ENCODE measurements at regions not wholly inside any gene's neighbourhood (a gene's known extent, or its start where the extent isn't known, plus 50 kb on each side); places are given as distances from the start of the nearest gene placed in this dataset.

DNA sequence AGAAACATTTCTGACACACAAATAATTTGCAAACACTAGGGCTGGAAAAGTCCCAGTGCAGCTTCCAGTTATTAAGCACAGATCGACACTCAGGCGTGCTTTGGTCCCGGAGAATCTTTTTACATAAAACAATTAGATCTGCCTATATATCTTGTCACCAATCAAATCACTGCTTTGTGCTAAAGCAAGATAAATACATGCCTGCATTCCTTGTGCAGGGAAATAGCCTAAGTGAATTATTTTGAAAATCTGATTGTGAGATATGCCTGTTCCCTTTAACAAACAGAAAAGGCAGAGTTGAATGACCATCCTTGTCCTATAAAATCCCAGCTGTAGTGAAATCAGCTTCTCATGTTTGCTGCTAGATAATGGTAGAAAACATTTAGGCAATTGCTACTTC is 604.4 kb downstream of the CCDC171 start:
- TF ChIP-seq POLR2A (IDR thresholded peaks at IDR 0.05): no peak
- TF ChIP-seq, protein P1, sequence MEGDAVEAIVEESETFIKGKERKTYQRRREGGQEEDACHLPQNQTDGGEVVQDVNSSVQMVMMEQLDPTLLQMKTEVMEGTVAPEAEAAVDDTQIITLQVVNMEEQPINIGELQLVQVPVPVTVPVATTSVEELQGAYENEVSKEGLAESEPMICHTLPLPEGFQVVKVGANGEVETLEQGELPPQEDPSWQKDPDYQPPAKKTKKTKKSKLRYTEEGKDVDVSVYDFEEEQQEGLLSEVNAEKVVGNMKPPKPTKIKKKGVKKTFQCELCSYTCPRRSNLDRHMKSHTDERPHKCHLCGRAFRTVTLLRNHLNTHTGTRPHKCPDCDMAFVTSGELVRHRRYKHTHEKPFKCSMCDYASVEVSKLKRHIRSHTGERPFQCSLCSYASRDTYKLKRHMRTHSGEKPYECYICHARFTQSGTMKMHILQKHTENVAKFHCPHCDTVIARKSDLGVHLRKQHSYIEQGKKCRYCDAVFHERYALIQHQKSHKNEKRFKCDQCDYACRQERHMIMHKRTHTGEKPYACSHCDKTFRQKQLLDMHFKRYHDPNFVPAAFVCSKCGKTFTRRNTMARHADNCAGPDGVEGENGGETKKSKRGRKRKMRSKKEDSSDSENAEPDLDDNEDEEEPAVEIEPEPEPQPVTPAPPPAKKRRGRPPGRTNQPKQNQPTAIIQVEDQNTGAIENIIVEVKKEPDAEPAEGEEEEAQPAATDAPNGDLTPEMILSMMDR (IDR thresholded peaks at IDR 0.05): no peak

Measured in right lobe of liver (tissue), 4 donors.